GM21717 (cell line): ENCODE measurements at regions not wholly inside any gene's neighbourhood (a gene's known extent, or its start where the extent isn't known, plus 50 kb on each side); places are given as distances from the start of the nearest gene placed in this dataset.

Source experiments
- ATAC-seq: cut with Tn5 transposase; IDR thresholded peaks from one replicate; pipeline ENCODE4 v1.9.1; 2021; ENCODE audit warnings: mild to moderate bottlenecking, moderate library complexity; ENCODE audit not compliant: unreplicated experiment

DNA sequence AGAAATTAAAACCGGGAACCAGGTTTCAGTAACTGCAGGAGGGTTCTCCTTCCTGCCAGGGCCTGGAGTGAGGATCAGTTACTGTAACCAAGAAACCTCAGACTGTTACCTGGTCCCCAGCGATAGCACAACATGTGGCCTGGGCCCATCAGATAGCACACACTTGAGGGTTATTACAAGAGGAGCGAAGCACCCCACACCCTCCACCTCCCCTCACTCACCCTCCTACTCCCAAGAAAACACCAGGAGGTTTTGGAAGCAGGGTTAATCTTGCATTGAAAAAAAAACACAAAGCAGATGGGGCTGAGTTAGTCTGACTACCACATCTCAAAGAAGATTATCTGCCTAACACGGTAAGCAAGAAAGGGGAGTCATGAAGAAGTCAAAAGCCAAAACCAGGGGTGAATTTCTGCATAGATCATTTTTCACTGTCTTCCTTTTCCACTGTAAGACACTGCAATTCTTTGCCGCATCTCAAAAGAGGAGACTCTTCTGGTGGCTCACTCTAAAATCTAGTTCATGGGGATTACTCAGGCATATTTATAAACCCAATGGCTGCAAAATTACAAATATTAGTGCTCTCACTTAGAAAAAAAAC lies 75.9 kb upstream of the DOCK9 start:
- no peak for ATAC-seq

DNA sequence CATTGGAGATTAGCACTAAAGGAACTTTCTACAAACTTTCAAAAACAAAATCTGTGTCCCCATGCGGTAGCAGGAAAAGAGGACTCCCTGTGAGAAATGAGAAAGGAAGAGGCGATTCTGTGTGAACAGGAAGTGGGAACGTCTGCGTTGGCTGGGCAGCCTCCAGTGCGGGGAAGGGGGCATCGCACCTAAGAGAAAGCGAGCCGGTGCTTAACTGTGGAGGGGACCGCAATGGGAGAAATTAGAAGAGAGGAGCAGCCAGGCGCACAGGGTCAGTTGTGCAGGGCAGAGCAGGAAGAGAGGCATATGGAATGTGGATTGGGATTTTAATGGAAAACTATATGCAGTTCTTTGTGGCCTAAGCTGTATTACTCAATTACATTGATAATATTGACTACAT lies 77.4 kb upstream of the DOCK9 start:
- ATAC-seq, result no peak

DNA sequence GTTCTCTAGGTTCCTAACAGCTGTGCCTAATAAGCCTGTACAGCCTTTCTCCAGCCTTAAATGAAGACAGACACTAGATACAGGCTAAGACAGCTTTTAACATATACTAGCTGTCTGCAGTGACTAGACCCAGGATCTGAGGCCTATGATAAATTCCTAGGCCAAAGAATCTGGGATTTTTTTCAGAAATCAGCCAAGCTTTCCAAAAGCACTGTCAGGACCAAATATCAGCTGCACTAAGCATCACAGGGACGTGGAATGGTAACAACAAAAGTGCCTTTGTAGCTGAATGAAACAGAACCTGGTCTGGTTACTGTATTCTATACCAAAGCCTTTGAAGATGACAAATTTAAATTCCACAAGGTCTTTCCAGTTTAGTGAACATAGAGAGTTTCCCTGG lies 77.9 kb upstream of the DOCK9 start:
- no peak for ATAC-seq

GRCh38 chr13:99056381-99057014 lies 78.6 kb upstream of the DOCK9 start:
- ATAC-seq, result no peak

DNA sequence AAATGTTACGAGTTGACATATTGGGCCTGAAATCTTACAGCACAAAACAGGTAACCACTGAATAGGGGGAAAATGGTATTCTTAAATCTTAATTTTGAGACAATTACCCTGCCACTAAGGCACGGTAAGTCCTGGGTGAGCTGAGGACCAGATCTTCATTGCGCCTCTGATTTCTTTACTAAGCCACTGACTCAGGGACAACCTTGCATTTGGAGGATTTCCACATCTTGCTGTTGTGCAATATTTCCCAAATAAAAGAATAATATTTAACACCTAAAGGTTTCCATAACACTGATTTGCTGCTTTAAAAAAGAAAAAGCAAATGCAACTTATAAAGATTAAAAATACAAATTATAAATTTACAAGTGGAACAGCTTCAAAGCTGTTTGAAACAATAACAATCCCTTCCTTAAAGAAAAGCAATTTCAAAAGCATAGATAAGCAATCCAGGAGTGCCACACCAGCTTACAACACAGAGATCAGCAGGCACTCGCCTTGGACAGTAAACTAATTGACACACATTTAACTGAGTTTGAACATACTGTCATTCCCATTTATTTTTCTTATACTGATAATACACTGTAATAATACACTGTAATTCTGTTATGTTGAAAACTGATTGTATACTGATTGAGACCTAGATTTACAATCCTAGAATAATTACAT lies 79.6 kb upstream of the DOCK9 start:
- ATAC-seq, result no peak

DNA sequence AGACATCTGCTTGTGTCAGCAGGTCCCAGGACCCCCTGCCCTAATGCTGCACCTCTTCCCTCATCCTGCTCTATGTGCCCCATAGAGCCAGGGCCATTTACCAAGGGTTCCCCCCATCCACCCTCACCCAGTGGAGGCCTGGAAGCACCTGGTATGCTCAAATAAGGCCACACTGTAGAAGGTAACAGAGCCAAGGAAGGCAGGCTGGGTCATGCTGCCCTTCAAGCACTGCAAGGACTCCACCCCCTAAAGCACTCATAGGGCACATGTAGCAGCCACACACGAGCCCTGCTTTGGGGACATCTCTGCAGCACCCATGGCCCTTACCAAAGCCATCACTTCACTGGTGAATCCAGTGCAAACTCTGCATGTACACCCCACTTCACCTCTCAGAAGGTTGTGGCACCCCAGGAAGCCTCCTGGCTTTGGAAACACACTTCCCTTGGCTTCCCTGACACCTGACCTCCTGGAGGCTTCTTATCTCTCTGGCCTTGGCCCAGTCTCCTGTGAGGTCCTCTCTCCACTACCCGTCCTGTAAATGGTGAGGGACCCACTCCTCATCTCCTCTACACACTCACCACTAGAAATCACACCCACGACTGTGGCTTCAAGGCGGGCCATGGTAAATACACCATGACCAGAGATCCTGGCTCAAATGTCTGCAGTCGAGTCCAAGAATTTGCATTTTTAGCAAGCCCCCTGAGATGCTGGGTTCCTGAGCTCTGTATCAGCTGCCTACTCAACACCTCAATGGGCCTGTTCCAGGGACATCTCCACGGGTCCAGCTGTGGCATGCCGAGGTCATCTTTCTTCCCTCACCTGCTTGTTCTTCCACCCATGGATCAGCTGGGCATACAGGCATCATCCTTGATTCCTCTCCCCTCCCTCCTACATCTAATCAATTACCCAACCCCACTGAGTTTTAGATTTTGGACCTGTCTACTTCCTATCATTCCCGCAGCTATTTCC lies 80.9 kb upstream of the DOCK9 start:
- no peak for ATAC-seq

GRCh38 chr13:99059498-99060075 lies 81.7 kb upstream of the DOCK9 start:
- no peak for ATAC-seq

GRCh38 chr13:99061411-99061810 lies 83.5 kb upstream of the DOCK9 start:
- no peak for ATAC-seq

- no peak for ATAC-seq
These were observed 84.7 kb upstream of the DOCK9 start for GRCh38 chr13:99062593-99062992.

DNA sequence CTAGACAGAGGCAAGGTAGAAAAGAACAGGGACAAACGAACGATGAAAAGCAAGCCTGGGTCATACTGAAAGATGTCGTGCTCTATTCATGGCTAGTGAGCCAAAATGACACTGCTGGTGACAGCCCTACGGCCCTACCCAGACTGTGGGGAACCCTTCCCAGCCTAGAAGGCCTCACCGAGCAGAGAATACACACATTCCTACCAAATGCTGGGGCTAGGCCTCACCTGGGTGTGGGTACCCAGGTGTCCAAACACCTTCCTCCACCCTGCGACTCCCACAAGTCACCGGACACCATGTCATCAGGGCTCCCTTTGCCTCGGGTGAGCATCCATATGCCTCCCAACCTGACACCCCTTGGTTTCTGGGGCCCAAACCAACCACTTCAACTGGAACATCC lies 85.3 kb upstream of the DOCK9 start:
- ATAC-seq, result no peak

GRCh38 chr13:99063952-99064351 lies 86.1 kb upstream of the DOCK9 start:
- no peak for ATAC-seq

DNA sequence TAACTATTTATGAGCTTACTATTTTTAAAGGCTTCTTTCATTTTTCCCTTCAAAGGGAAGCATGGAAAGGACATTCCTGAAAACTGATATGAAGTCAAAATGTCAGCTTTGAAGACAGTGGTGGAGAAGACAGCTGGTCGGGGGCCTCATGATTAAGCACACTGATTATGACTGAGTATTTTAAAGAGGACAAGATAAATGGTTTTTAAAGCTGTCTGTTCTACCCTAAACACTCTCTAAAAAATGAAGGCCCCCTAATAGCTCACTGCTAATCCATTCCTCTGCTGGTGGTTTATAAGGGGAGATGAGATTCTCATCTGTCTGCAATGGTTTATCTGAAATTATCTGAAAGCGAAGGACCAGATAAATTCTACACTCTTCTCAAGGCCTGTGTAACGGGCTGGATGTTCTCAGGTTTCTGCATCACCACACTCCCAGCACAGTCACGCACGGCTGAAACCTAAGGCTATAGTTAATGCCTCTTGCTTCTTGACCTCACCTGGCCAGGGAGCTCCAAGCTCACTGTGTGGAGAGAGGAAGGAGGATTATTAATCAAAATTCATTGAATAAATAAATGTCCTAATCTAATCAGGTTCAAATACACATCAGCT lies 86.9 kb upstream of the DOCK9 start:
- ATAC-seq, result no peak

- ATAC-seq, result no peak
These were observed 87.6 kb upstream of the DOCK9 start for GRCh38 chr13:99065235-99066015.

DNA sequence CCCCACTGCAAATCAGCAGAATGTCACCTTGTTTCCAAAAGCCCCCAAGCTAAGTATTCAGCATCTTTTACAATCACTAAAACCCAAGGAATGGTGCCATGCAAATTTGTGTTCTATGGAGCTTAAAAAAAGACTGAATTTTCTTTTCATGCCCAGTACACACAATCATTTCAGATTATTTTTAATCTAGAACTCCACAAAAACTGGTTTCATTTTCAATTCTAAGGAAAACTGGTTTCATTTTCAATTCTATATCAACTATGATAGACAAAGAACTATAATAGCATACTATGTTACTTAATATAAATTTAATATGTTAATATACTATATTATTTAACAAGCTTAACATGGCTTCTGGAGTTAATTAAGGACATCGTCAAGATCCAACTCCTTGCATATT lies 88.4 kb upstream of the DOCK9 start:
- ATAC-seq, result no peak

GRCh38 chr13:99067159-99067985 lies 89.5 kb upstream of the DOCK9 start:
- no peak for ATAC-seq

- no peak for ATAC-seq
These were observed 93.3 kb upstream of the DOCK9 start for GRCh38 chr13:99071211-99071610.

DNA sequence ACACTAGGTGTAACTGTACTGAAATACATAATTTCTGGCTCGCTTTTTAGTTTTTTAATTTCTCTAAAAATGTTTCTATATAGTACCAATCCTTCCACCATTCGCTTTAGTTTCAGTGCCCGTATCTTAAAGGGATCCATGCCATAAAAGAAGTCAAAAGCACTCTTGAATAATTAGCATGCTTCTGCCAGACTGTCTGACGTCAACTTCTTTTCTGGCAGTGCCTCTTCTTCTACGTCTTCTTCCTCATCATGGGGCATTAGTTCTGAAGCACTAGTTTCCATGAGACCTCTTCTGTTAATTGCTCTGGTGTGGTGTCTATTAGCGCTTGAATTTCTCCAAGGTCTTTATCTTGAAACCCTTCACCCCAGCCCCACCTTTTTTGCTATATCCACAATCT lies 93.8 kb upstream of the DOCK9 start:
- ATAC-seq, result no peak

GRCh38 chr13:99072356-99072755 lies 94.5 kb upstream of the DOCK9 start:
- ATAC-seq, result no peak

GRCh38 chr13:99072941-99073340 lies 95.1 kb upstream of the DOCK9 start:
- ATAC-seq, result no peak
